ENCODE measurements at regions not wholly inside any gene's neighbourhood (a gene's known extent, or its start where the extent isn't known, plus 50 kb on each side); places are given as distances from the start of the nearest gene placed in this dataset.
"Not testable (repeated sequence)": the region's sequence is repeated elsewhere in the genome, so short reads cannot be mapped to it uniquely, and the experiment has no call there.

- no peak for TF ChIP-seq CTCF (IDR thresholded peaks at IDR 0.05; ENCODE audit: borderline replicate concordance, insufficient read depth, low read depth, low read length)
These were observed 81.7 kb upstream of the LARP1 start for GRCh38 chr5:154673506-154673905.

GRCh38 chr5:154669913-154670312 lies 85.3 kb upstream of the LARP1 start:
- H3K4me3 ChIP-seq (ENCODE audit: low read depth, low read length) = not testable (repeated sequence)

More at GRCh38 chr5:154673506-154673905, 81.7 kb upstream of the LARP1 start:
- no peak overlapping the region for H3K4me3 ChIP-seq (ENCODE audit: low read depth, low read length)

- H3K4me3 ChIP-seq (ENCODE audit: low read depth, low read length) = no peak overlapping the region
- TF ChIP-seq CTCF (IDR thresholded peaks at IDR 0.05; ENCODE audit: borderline replicate concordance, insufficient read depth, low read depth, low read length) = no peak
These were observed 85.8 kb upstream of the LARP1 start for GRCh38 chr5:154669402-154669801.

- TF ChIP-seq CTCF (IDR thresholded peaks at IDR 0.05; ENCODE audit: borderline replicate concordance, insufficient read depth, low read depth, low read length) = no peak
- H3K4me3 ChIP-seq (ENCODE audit: low read depth, low read length) = no peak overlapping the region
These were observed 90.3 kb upstream of the LARP1 start for GRCh38 chr5:154664869-154665268.

GRCh38 chr5:154663424-154663823 lies 91.8 kb upstream of the LARP1 start:
- no peak overlapping the region for H3K4me3 ChIP-seq (ENCODE audit: low read depth, low read length)

GRCh38 chr5:154654486-154655371 lies 100.4 kb upstream of the LARP1 start:
- TF ChIP-seq CTCF (IDR thresholded peaks at IDR 0.05; ENCODE audit: borderline replicate concordance, insufficient read depth, low read depth, low read length) = no peak
- H3K4me3 ChIP-seq (ENCODE audit: low read depth, low read length) = no peak overlapping the region

More at GRCh38 chr5:154663424-154663823, 91.8 kb upstream of the LARP1 start:
- TF ChIP-seq CTCF (IDR thresholded peaks at IDR 0.05; ENCODE audit: borderline replicate concordance, insufficient read depth, low read depth, low read length) = no peak

- no peak overlapping the region for H3K4me3 ChIP-seq (ENCODE audit: low read depth, low read length)
- TF ChIP-seq CTCF (IDR thresholded peaks at IDR 0.05; ENCODE audit: borderline replicate concordance, insufficient read depth, low read depth, low read length) = no peak
These were observed 101.3 kb upstream of the LARP1 start for GRCh38 chr5:154653764-154654485.
